H7 (cell line): ENCODE measurements at regions not wholly inside any gene's neighbourhood (a gene's known extent, or its start where the extent isn't known, plus 50 kb on each side); places are given as distances from the start of the nearest gene placed in this dataset.

Experiments
- DNase-seq: peaks from one replicate; pipeline ENCODE4 v3.0.0; 2012
- H3K27me3 ChIP-seq: 2 replicates; pipeline ENCODE4 v1.6.0; 2011; ENCODE audit warnings: mild to moderate bottlenecking, low read length; ENCODE audit not compliant: control insufficient read depth, insufficient read depth
- H3K36me3 ChIP-seq: replicated peaks from 2 replicates; pipeline ENCODE4 v1.5.1; 2011; ENCODE audit warnings: low read length; ENCODE audit not compliant: control insufficient read depth, insufficient read depth
- H3K4me3 ChIP-seq: 2 replicates; pipeline ENCODE4 v1.5.1; 2011; ENCODE audit warnings: low read depth, mild to moderate bottlenecking, control low read depth, low read length, moderate library complexity; ENCODE audit not compliant: insufficient read depth

DNA sequence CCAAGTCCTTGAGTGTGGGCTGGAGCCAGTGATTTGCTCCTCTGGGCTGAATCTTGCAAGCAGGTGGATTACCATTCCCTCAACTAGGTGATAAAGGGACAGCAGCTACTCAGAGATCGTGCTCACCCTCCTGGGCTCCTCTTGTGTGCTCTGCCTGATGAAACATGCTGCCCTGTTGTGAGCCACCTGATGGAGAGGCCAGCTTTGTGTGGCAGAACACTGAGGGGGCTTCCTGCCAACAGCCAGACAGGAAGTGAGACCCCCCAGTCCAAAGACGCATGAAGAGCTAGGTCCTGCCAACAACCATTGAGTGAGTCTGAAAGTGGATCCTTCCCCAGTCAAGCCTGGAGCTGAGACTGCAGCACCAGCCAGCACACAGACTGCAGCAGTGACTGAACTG, 106.4 kb upstream of the IRX2 start:
- no peak overlapping the region for H3K4me3 ChIP-seq
- H3K27me3 ChIP-seq, result no peaks in the 10 kb centered on the region
- DNase-seq, result no peak
- H3K36me3 ChIP-seq, result no peaks in the 10 kb centered on the region

DNA sequence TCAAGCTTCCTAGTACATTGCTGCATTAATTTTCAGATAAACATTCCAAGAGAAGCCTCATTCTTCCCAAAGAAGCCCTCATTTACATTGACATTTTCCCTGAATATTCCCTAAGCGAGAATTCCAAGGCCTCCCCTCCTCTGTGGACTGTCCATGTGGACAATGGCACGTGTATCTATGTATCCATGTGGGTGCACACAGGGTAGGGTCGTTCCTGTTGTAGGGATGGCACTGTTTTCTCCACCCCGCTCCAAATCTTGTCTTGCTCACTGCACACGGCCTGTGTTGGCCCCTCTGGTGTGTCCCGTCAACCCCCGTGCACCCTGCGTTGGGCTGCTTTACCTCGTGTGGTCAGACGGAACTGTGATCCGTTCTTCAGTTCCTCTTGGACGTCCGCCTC, 104.7 kb upstream of the IRX2 start:
- Histone ChIP-seq H3K4me3 (no peak overlapping the region), H3K36me3 (no peaks in the 10 kb centered on the region), H3K27me3 (no peaks in the 10 kb centered on the region)
- no peak for DNase-seq

DNA sequence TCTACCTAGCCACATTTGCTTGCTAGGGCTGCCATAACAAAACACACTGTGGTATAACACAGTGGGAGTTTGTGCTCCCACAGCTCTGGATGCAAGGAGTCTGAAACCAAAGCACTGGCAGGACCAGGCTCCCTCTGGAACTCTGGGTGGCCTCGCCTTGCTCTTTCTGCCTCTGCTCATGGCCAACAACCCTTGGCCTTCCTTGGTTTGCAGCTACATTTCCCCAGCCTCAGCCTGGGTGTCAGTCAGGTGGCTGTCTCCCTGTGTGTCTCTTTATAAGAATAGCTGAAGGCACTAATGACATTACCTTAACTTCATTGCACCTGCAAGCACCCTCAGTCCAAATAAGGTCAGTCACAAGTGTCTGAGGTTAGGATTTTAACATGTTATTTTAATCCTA, 101.0 kb upstream of the IRX2 start:
- no peak overlapping the region for H3K4me3 ChIP-seq
- H3K27me3 ChIP-seq, result no peaks in the 10 kb centered on the region
- no peaks in the 10 kb centered on the region for H3K36me3 ChIP-seq
- DNase-seq, result no peak

DNA sequence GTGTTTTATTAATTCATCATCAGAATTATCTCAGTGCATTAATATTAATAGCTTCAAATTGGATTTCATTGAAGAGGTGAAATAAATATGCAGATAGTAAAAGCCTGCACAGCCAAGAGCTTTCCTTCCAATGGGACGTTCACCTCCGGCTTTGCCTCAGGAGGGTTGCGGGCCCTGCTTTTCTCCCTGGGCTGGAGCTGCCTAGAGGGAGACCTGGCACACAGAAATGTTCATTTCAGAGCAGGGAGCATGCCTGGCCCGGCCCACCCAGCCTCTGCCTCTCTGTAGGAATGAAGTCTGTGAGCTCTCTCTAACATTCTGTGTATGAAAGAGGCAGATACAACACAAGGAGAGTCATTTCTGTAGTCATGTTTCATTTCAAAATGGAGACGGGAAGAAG, 100.4 kb upstream of the IRX2 start:
- Histone ChIP-seq H3K4me3 (no peak overlapping the region), H3K36me3 (no peaks in the 10 kb centered on the region), H3K27me3 (no peaks in the 10 kb centered on the region)
- DNase-seq, result no peak

DNA sequence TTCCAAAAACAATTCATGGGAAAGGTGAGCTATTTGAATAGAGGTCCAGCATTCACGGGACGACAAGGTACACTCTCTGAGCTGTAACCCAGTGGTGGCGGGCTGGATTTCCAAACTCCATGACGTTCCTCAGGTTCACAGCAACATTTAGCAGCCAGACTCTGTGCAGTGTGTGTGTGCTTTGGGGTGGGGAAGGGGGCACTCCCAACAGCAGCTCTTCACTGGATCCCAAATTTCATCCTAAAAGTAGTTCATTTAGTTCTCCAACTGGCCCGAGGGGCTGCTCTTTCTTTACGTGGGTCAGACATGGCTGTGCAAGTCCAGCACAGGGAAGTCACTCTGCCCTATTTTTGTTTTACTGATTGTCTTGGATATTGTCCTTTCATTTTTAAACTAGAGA, 98.0 kb upstream of the IRX2 start:
- no peak for DNase-seq
- Histone ChIP-seq H3K27me3 (no peaks in the 10 kb centered on the region), H3K4me3 (no peak overlapping the region), H3K36me3 (no peaks in the 10 kb centered on the region)

DNA sequence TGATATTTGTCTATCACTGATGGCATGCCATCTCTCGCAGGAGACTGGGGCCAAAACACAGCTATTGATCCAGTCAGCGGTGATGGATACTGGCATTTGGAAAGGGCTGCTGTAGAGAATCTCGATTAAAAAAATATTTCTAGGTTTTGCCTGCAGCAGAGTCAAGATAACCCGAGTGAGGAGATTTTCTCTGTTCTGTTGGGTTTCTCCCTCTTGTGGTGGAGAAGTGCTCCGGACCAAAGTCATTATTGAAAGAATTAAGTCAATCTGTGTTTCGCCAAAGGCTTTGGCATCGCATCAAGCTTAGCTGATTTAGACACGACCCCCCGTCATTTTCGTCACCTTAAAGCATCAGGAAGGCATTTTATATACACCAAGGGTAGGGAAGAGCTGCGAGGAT, 97.1 kb upstream of the IRX2 start:
- H3K4me3 ChIP-seq, result no peak overlapping the region
- peak; percentile 59 for DNase-seq
- no peaks in the 10 kb centered on the region for H3K36me3 ChIP-seq

DNA sequence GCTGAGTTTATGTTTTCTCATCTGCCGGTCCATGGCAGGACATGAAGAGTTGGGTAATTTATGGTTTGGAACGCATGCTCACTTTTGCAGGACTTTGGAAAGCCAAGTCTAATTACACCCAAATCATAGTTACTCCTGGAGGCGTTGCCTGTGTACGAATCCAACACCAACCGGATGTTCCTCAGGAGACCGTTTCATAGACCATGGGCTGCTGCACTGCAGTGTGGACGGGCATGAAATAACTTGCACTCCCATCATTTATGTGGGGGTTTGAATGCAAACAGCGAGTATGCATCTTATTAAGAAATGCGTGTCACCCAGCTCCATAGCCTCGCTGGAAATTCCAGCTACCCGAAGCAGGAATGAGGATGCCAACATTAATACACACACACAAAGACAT, 96.1 kb upstream of the IRX2 start:
- DNase-seq, result no peak
- H3K27me3 ChIP-seq, result no peaks in the 10 kb centered on the region
- no peak overlapping the region for H3K4me3 ChIP-seq
- no peaks in the 10 kb centered on the region for H3K36me3 ChIP-seq

More for the DNA sequence above, 97.1 kb upstream of the IRX2 start:
- no peaks in the 10 kb centered on the region for H3K27me3 ChIP-seq

DNA sequence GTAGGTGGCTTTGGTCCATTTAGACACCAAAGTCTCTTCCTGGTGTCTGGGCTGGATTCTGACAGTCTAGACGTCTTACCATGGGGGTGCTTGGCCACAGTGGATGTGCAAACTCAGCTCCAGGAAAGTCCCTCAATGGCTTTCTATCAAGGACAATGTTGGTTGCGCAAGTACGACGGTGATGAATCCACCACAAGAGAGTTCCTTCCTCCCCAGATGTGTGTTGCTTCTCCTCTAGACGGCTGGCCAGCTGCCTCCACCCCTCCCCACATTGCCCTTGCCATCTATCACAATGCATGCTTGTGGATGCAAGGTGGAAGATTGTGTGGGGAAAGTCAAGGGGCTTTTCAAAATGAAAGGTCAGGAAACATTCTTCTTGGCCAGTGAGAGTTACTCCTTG, 89.7 kb upstream of the IRX2 start:
- Histone ChIP-seq H3K4me3 (no peak overlapping the region), H3K36me3 (no peaks in the 10 kb centered on the region), H3K27me3 (no peaks in the 10 kb centered on the region)
- no peak for DNase-seq

DNA sequence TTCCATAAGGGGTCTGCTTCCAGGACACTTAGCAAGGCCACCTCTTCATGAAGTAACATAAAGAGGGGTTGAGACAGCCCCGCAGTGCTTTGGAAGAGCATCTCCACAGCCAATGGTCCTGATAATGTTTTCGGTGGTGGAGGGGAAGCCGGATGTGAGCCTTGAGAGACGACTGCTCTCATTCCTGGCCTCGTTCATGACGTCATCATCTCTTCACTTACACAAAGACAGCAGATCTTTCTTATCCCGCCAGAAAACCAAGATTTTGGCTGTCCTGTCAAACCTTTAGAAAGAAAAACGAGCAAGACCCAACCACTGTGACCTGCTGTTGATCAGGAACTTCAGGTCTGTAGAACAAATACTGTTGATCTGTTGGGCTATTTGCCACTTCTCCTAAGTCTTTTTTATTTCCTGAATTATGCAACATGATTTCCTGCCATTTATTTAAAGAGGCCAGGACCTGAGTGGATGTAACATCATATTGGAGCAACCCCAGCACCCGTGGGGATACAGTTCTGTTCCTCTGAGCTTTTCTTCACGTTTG, 89.0 kb upstream of the IRX2 start:
- Histone ChIP-seq H3K36me3 (no peaks in the 10 kb centered on the region), H3K4me3 (no peak overlapping the region), H3K27me3 (no peaks in the 10 kb centered on the region)
- no peak for DNase-seq

DNA sequence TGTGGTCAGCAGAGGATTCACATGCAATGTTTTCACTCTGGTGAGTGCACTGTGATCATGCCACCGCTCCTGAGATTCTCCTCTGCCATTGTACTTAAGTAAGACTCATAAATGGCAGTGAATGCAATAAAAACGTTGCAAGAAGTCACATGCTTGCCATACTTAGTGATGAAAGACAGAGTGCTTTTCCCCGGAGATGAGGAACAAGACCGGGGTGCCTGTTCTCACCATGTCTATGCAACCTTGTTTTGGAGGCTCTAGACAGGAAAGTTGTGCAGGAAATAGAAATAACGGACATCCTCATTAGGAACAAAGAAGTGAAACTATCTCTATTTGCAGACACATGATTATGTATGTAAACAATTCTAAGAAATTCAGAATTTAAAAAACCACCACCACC, 84.7 kb upstream of the IRX2 start:
- DNase-seq, result no peak
- H3K36me3 ChIP-seq, result no peaks in the 10 kb centered on the region
- no peaks in the 10 kb centered on the region for H3K27me3 ChIP-seq
- H3K4me3 ChIP-seq, result no peak overlapping the region

DNA sequence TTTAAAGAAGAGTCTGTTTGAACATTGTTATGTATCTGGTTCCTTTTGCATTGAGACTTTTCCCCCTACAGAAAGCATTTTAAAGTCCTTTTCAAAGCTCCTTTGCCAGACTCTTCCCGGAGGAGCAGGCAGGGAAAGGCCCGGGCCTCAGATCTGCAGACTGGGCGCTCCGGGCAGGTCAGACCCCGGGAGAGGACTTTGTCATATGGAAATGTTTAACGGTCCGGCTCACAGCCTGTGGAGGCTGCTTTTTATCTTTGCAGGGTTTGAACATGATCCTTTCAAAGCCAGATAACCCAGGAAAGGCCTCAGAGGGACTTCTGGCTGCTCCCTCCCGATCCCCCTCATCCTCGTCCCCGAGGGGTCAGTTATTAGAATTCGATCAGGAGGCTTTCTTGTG, 82.1 kb upstream of the IRX2 start:
- H3K27me3 ChIP-seq, result no peaks in the 10 kb centered on the region
- DNase-seq, result peak; percentile 61
- H3K4me3 ChIP-seq, result no peak overlapping the region
- no peaks in the 10 kb centered on the region; the same call in 1 of the 2 replicates for H3K36me3 ChIP-seq

DNA sequence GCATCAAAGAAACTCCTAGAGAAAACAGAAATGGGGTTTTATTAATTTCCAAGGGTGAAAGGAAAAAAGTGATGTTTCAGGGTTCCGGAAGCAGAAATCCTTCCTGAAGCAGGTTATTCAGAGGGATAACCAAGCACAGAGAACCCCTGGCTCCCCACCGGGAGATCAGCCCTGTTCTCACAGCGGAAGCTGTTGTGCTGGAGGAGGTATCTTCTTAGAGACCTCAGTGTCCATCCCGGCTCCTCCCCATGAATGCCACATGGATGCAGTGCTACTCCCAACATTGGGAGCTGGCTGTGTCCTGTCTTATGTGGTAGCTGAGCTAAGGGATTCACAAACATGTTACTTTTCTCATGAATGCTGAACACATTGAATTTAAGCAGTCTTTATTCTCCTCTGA, 80.9 kb upstream of the IRX2 start:
- Histone ChIP-seq H3K27me3 (no peaks in the 10 kb centered on the region), H3K4me3 (no peak overlapping the region), H3K36me3 (no peaks in the 10 kb centered on the region; the same call in 1 of the 2 replicates)
- peak; percentile 80 for DNase-seq

DNA sequence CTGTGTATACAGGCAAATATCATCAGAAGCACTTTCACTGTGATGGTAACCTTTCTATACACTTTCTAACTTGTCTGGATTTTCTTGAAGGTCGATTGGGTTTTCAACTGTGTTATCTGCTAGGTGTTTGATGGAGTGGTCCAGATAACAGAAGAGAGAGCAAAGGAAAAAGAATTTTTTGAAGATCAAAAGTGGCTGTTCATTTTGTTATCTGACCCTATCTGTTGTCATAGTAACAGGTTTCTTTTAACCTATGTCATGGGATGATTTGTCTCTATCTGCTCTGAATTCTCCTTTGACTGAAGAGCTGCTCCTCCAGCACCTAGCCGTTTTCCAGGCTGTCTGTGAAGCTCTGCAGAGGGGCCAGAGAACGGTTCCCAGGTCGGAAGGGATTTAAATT, 77.8 kb upstream of the IRX2 start:
- no peaks in the 10 kb centered on the region; the same call in 1 of the 2 replicates for H3K36me3 ChIP-seq
- H3K27me3 ChIP-seq, result no peaks in the 10 kb centered on the region
- H3K4me3 ChIP-seq, result no peak overlapping the region
- no peak for DNase-seq

DNA sequence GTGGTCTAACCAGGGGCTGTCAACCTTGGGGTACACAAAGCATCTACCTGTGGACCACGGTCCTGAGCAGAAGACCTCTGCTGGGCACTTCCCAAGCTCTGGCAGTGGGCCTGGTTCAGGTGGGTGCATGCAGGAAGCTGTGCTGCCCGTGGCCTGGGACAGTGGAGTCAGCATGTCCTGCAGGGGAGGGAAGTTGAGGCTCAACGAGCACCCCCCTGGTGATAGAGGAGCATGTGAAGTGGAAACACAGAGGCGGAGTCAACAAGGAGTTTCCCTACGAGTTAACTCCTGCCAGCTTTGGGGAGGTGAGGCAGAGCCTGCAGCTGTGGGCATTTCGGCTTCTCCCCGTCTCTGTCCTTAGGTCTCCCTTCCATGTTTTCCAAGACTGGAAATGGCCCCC, 67.5 kb upstream of the IRX2 start:
- no peaks in the 10 kb centered on the region for H3K27me3 ChIP-seq
- H3K4me3 ChIP-seq, result no peak overlapping the region
- DNase-seq, result no peak
- no peaks in the 10 kb centered on the region for H3K36me3 ChIP-seq

DNA sequence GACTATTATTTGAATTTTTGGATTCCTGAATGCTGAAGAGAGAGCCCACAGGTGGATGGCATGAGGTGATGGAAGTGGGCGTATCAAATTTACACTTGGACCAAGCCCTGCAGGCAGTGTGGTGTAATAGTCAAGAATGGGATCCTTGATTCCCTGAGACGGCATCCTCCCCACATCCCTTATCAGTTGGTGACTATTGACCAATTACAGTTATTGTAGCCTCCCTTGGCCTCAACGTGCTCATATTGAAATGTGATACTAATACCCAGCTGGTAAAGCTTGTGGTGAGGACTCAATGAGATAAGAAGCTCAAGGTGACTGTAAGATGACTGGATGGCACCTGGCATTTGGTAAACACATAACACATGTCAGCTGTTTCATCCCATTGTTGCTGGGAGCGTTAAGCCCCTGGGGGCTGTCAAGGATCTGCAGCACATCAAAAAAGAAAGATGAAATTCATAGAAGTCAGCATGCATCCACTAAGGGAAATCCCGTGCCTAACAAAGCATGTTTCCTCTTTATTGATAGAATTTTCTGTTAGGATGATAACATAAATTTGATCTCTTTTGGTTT, 65.6 kb upstream of the IRX2 start:
- no peak overlapping the region for H3K4me3 ChIP-seq
- H3K27me3 ChIP-seq, result no peaks in the 10 kb centered on the region
- no peak for DNase-seq

DNA sequence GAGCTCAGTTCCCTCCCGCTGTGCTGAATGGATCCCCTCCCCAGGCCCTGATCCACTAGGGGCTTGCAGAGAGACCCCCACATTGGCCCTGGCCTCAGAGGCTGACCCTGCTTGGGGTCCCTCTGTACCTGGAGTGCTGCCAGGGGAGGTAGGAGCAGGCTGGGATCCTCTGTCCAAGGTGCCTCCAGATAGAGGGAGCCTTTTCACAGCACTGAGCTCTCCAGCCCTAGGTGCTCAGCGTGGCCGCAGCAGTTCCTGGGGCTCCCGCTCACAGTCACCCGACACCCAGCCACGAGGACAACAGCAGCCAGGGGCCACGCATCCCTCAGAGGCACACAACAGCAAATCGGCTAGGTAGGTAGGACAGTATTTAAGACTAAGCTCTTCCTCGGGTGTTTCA, 62.2 kb upstream of the IRX2 start:
- Histone ChIP-seq H3K36me3 (no peaks in the 10 kb centered on the region), H3K4me3 (no peak overlapping the region), H3K27me3 (no peaks in the 10 kb centered on the region)
- DNase-seq, result peak; percentile 47

More for the DNA sequence above, 65.6 kb upstream of the IRX2 start:
- H3K36me3 ChIP-seq, result no peaks in the 10 kb centered on the region
